ENCODE measurements at regions not wholly inside any gene's neighbourhood (a gene's known extent, or its start where the extent isn't known, plus 50 kb on each side); places are given as distances from the start of the nearest gene placed in this dataset.
A peak's percentile ranks its signal among the peaks of the same experiment; 100 is the strongest.

DNA sequence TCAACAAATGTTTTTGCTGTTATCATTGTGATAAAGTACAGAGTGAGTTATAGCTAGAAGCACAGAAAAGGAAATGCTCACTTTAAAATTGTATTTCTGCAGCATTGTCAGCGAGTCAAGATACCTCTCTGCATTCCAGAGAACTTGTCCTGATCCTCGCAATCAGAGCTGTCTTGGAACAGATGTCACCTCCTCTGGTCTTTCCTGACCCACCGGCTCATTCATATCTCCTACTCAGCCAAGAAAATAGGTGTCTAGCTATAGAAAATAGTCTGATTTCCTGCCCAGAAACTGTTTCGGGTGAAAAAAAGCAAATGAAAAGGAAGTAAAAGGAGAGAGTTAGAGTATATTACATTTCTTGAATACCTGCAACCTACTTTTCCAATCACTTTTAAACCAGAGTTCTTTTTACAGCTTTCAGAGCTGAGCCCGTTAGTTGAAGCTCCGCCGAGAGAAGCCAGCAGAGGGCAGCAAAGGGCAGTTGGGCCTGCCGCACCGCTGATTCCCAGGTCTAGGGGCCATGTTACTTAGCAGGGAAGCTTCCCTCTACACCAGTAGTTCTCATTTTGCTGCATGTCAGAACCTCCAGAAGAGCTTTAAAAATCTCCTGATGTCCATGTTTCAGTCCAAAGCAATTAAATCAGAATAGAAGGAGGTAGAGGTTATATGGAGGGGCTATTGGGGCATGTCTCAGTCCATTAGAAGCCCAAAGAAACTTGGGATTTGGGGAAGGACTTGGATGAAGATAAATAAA, 185.7 kb upstream of the THRB start:
- no peaks in the 10 kb centered on the region for H3K9me1 ChIP-seq (ENCODE audit: insufficient read depth, low read length)
- dilution Hi-C loops (cut with HindIII; ENCODE audit: low sequenced_read_pairs, unreplicated experiment) (no loop called here), in situ Hi-C loops (cut with MboI; ENCODE audit: low sequenced_read_pairs) (loop anchor here (10.0 to 25.0 kb wide), 3 partner anchors 436 to 793 kb away; no protein-coding TSS in a partner anchor), intact Hi-C loops (cut with micrococcal nuclease) (loop anchor here (10.0 kb wide), 1 partner anchor 766 kb away; the partner anchor contains the start of genes NKIRAS1 and RPL15)
- no peak overlapping the region for H2AK5ac ChIP-seq (ENCODE audit: low read depth, low read length)
- H3K4ac ChIP-seq (ENCODE audit: low read depth, low read length), result no peak overlapping the region
- H3K23ac ChIP-seq (ENCODE audit: low read depth, low read length), result no peak overlapping the region
- H2AK9ac ChIP-seq (replicated peaks; ENCODE audit: low read depth, low read length, poor library complexity), result no peak overlapping the region
- ChIA-PET POLR2A (ENCODE audit: unreplicated experiment) (no interaction called here), CTCF (interaction anchor here (0.6 to 0.8 kb wide), 4 partner anchors 19 to 689 kb away, joined by 3 to 4 read pairs (median 3); no protein-coding TSS in a partner anchor)
- H3K9ac ChIP-seq (ENCODE audit: low read depth, low read length), result no peak overlapping the region
- 79% methylated on average over 4 of the region's 9 CpGs; no CpG with 5 or more reads in 1 of the 2 experiments for WGBS, 2 experiments (ENCODE audit: extremely low coverage in 2 of 2, insufficient read length in 1 of 2)
- no peak overlapping the region for H4K5ac ChIP-seq (ENCODE audit: low read depth, low read length)
- no peak overlapping the region for H3K14ac ChIP-seq (replicated peaks; ENCODE audit: low read depth, low read length)
- H3K4me2 ChIP-seq (ENCODE audit: low read depth, low read length), result no peak overlapping the region
- no peaks in the 10 kb centered on the region for H3K79me1 ChIP-seq (ENCODE audit: low read depth in 1 of 2, low read length in 2 of 2)
- no peak overlapping the region for H2BK5ac ChIP-seq (ENCODE audit: low read depth, low read length, poor library complexity, severe bottlenecking)
- H3K4me3 ChIP-seq (ENCODE audit: insufficient read depth, low read depth, low read length), result no peak overlapping the region
- H3K18ac ChIP-seq (ENCODE audit: low read depth, low read length), result no peak overlapping the region
- no peak overlapping the region for H4K8ac ChIP-seq (ENCODE audit: low read depth in 2 of 2, low read length in 2 of 2)
- H3K9me3 ChIP-seq (ENCODE audit: control insufficient read depth, insufficient read depth, low read length), result no peaks in the 10 kb centered on the region
- H2BK15ac ChIP-seq (ENCODE audit: low read depth, low read length), result no peak overlapping the region
- H2BK120ac ChIP-seq (ENCODE audit: low read depth, low read length), result no peak overlapping the region
- no peak overlapping the region for H4K91ac ChIP-seq (ENCODE audit: insufficient read depth, low read depth, low read length)
- H4K20me1 ChIP-seq (ENCODE audit: insufficient read depth, low read length), result peaks cover 3% of the 10 kb centered on the region; the same call in 1 of the 2 replicates
- H3K4me1 ChIP-seq (ENCODE audit: control insufficient read depth, insufficient read depth, low read length), result peaks cover 2% of the 10 kb centered on the region; the same call in 1 of the 2 replicates
- peaks cover 3% of the 10 kb centered on the region; the same call in 1 of the 2 replicates for H3K27me3 ChIP-seq (ENCODE audit: control insufficient read depth, insufficient read depth, low read length)
- H3K36me3 ChIP-seq (ENCODE audit: control insufficient read depth, insufficient read depth, low read length), result no peaks in the 10 kb centered on the region
- H2BK20ac ChIP-seq (ENCODE audit: low read depth, low read length), result no peak overlapping the region
- ATAC-seq (ENCODE audit: low read depth), result no peak
- BruUV-seq (replicated peaks), result no TSS peak
- H3K27ac ChIP-seq (ENCODE audit: insufficient read depth, low read length), result no peak overlapping the region
- no peak for DNase-seq
- no peak overlapping the region for H3K56ac ChIP-seq (ENCODE audit: extremely low read depth, insufficient read depth, low read length)
- TF ChIP-seq FOS (IDR thresholded peaks at IDR 0.05; ENCODE audit: low read depth, low read length) (no peak), SMC3 (IDR thresholded peaks at IDR 0.05; ENCODE audit: low read depth, low read length) (peak; percentile 36; the same call in 1 of the 2 replicates), CHD1 (IDR thresholded peaks at IDR 0.05; ENCODE audit: low read depth, low read length) (no peak), CTCF (conservative IDR thresholded peaks at IDR 0.05; ENCODE audit: low read depth, low read length) (peak; percentile 49), RAD21 (IDR thresholded peaks at IDR 0.05; ENCODE audit: low read length) (peak; percentile 30)
- TF ChIP-seq, protein P1, sequence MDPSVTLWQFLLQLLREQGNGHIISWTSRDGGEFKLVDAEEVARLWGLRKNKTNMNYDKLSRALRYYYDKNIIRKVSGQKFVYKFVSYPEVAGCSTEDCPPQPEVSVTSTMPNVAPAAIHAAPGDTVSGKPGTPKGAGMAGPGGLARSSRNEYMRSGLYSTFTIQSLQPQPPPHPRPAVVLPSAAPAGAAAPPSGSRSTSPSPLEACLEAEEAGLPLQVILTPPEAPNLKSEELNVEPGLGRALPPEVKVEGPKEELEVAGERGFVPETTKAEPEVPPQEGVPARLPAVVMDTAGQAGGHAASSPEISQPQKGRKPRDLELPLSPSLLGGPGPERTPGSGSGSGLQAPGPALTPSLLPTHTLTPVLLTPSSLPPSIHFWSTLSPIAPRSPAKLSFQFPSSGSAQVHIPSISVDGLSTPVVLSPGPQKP (IDR thresholded peaks at IDR 0.05; ENCODE audit: borderline replicate concordance, low read depth, low read length), result no peak
- no peak overlapping the region for H2AFZ ChIP-seq (replicated peaks; ENCODE audit: low read length, poor library complexity)
